HL-60/S4 (cell line): ENCODE measurements at regions not wholly inside any gene's neighbourhood (a gene's known extent, or its start where the extent isn't known, plus 50 kb on each side); places are given as distances from the start of the nearest gene placed in this dataset.

ENCODE experiments used
- in situ Hi-C: fragments of 300-500 bp; cut with MboI; formaldehyde crosslinking; loops from 2 replicates; pipeline ENCODE4 v1.14.3; 2022; ENCODE audit warnings: low sequenced_read_pairs

GRCh38 chr12:111181143-111181726 lies 187.7 kb downstream of the PHETA1 start:
- in situ Hi-C loops, result no loop called here

GRCh38 chr12:111180426-111181142 lies 188.3 kb downstream of the PHETA1 start:
- in situ Hi-C loops, result no loop called here

GRCh38 chr12:111178181-111179081 lies 190.5 kb downstream of the PHETA1 start:
- in situ Hi-C loops, result no loop called here

GRCh38 chr12:111175396-111176094 lies 193.3 kb downstream of the PHETA1 start:
- in situ Hi-C loops, result no loop called here

GRCh38 chr12:111174961-111175345 lies 193.9 kb downstream of the PHETA1 start:
- in situ Hi-C loops, result no loop called here

- in situ Hi-C loops, result no loop called here
These were observed 194.5 kb downstream of the PHETA1 start for GRCh38 chr12:111174251-111174960.

GRCh38 chr12:111173836-111174235 lies 195.1 kb downstream of the PHETA1 start:
- in situ Hi-C loops, result no loop called here

- in situ Hi-C loops, result no loop called here
These were observed 195.5 kb downstream of the PHETA1 start for GRCh38 chr12:111173391-111173790.

- in situ Hi-C loops, result no loop called here
These were observed 196.1 kb downstream of the PHETA1 start for GRCh38 chr12:111172786-111173185.

- in situ Hi-C loops, result no loop called here
These were observed 197.1 kb downstream of the PHETA1 start for GRCh38 chr12:111171832-111172231.

GRCh38 chr12:111171345-111171744 lies 197.6 kb downstream of the PHETA1 start:
- in situ Hi-C loops, result no loop called here

- in situ Hi-C loops, result no loop called here
These were observed 198.4 kb downstream of the PHETA1 start for GRCh38 chr12:111170543-111170942.

GRCh38 chr12:111169456-111169855 lies 199.4 kb downstream of the PHETA1 start:
- in situ Hi-C loops, result no loop called here

GRCh38 chr12:111169032-111169431 lies 199.9 kb downstream of the PHETA1 start:
- in situ Hi-C loops, result no loop called here

GRCh38 chr12:111168009-111168900 lies 200.6 kb downstream of the PHETA1 start:
- in situ Hi-C loops, result no loop called here

GRCh38 chr12:111166779-111167540 lies 201.9 kb downstream of the PHETA1 start:
- in situ Hi-C loops, result no loop called here

- in situ Hi-C loops, result no loop called here
These were observed 203.9 kb downstream of the PHETA1 start for GRCh38 chr12:111164833-111165525.

- in situ Hi-C loops, result no loop called here
These were observed 205.5 kb downstream of the PHETA1 start for GRCh38 chr12:111163422-111163821.
